Esophagus squamous epithelium (tissue), 4 donors: ENCODE measurements at regions not wholly inside any gene's neighbourhood (a gene's known extent, or its start where the extent isn't known, plus 50 kb on each side); places are given as distances from the start of the nearest gene placed in this dataset.

Experiments
- POLR2A ChIP-seq, 4 donors: fragments of 450-650 bp; IDR thresholded peaks; one replicate each; pipeline ENCODE4 v1.6.1; 2017; ENCODE audit warnings: antibody characterized with exemption in 4 of 4, mild to moderate bottlenecking in 4 of 4, moderate library complexity in 3 of 4
- TF ChIP-seq, protein P1 (sequence below), 6 experiments: fragments of 450-650 bp in 4 of 6; fragments of 200-600 bp in 2 of 6; sonication (generic) in 2 of 6; IDR thresholded peaks; one replicate each; pipeline ENCODE4 v1.5.1; 2016 to 2019; ENCODE audit warnings: antibody characterized with exemption in 6 of 6, mild to moderate bottlenecking in 4 of 6, moderate library complexity in 4 of 6

DNA sequence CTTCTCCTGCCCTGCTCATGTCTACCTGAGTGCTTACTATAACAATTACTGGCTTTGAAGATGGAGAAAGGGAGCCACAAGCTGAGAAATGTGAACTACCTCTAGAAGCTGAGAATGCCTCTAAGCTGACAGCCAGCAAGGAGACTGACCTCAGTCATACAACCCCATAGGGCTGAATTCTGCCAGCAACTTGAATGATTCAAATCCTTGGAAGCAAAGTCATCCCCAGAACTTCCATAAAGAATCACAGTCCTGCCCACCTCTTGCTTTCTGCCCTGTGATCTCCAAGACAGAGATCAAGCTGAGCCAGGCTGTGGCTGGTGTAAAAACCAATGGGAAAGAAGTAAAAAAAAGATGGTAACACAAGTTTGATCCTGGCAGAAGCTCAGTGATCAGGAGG lies 288.2 kb upstream of the SPHKAP start:
- TF ChIP-seq POLR2A (IDR thresholded peaks at IDR 0.05), result no peak
- TF ChIP-seq, protein P1, sequence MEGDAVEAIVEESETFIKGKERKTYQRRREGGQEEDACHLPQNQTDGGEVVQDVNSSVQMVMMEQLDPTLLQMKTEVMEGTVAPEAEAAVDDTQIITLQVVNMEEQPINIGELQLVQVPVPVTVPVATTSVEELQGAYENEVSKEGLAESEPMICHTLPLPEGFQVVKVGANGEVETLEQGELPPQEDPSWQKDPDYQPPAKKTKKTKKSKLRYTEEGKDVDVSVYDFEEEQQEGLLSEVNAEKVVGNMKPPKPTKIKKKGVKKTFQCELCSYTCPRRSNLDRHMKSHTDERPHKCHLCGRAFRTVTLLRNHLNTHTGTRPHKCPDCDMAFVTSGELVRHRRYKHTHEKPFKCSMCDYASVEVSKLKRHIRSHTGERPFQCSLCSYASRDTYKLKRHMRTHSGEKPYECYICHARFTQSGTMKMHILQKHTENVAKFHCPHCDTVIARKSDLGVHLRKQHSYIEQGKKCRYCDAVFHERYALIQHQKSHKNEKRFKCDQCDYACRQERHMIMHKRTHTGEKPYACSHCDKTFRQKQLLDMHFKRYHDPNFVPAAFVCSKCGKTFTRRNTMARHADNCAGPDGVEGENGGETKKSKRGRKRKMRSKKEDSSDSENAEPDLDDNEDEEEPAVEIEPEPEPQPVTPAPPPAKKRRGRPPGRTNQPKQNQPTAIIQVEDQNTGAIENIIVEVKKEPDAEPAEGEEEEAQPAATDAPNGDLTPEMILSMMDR (IDR thresholded peaks at IDR 0.05), result no peak
